HG03460 (cell line): ENCODE measurements at regions not wholly inside any gene's neighbourhood (a gene's known extent, or its start where the extent isn't known, plus 50 kb on each side); places are given as distances from the start of the nearest gene placed in this dataset.

ENCODE experiments used
- ATAC-seq: cut with Tn5 transposase; IDR thresholded peaks from one replicate; pipeline ENCODE4 v1.9.1; 2021; ENCODE audit not compliant: unreplicated experiment

DNA sequence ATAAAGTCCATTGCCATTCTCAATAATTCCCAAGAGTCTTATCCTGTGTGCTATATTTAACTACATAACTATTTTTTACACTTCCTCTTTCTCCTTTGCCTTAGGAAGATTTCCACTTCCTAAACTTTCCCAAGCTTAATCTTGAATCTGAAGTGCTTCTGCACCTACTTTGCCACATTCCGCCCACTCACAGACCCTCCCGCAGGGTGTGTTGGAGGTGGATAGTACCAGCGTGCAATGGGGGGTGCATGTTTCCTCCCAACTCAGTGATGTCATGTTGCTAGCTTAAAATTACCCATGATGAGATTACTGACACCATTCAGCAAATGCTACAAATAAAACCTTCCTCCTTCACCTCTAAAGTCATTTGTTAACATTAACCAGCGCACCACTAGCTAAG, 460.2 kb downstream of the NR2F1-AS1 start:
- ATAC-seq, result no peak

DNA sequence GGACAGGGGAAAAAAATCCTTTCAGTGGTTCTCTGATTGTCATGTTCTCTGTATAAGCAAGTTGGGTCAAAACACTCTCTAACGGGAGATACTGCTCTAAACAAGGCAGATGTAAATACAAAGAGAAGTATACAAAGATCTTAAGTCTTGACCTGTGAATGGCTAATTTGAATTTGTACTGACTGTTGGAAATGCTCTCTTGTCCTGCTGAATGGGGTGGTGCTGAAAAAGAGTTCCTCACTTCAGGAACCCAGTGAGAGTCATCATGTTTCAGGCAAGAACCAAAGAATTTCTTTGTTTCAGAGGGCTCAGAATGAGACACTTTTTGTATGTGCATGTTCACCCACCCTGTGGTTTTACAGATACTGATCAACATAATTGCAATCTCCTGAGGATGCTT, 461.0 kb downstream of the NR2F1-AS1 start:
- no peak for ATAC-seq

- ATAC-seq, result no peak
Observed at GRCh38 chr5:93117751-93118531, 463.1 kb downstream of the NR2F1-AS1 start.

- ATAC-seq, result no peak
Observed at GRCh38 chr5:93107805-93108520, 473.1 kb downstream of the NR2F1-AS1 start.

- no peak for ATAC-seq
Observed at GRCh38 chr5:93107141-93107540, 473.9 kb downstream of the NR2F1-AS1 start.

GRCh38 chr5:93101661-93102060, 479.4 kb downstream of the NR2F1-AS1 start:
- no peak for ATAC-seq

DNA sequence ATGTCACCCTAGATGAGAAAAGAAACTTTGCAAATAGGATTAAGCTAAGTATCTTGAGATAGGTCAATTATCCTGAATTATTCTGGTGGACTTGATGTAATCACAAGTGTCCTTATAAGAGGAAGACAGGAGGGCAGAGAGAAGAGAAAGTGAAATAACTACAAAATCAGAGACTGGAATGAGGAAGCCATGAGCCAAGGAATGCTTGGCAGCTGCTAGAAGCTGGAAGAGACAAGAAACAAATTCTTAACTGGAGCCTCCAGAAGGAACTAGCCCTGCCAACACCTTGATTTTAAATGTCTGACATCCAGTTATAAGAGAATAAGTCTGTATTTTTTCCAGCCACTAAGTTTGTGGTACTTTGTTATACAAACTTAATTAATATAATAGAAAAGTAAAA, 480.0 kb downstream of the NR2F1-AS1 start:
- ATAC-seq, result no peak

DNA sequence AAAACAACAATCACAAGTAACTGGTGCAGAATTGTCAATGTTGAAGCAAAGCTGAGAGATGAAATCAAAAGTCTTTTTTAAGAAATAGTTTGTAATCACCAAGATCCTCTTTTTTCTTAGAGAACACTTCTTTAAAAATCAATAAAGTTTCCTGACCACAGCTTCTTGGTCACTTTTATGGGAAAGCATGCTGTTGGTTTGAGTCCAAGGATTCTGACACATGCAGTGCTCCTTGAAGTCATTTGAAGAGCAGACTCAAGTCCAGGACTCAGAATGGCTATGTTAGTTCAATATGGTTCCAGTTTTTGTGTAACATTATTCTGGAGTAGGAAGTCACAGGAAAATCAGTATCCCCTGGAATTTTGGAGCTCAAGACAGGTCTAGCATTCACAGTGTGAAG, 480.6 kb downstream of the NR2F1-AS1 start:
- no peak for ATAC-seq

DNA sequence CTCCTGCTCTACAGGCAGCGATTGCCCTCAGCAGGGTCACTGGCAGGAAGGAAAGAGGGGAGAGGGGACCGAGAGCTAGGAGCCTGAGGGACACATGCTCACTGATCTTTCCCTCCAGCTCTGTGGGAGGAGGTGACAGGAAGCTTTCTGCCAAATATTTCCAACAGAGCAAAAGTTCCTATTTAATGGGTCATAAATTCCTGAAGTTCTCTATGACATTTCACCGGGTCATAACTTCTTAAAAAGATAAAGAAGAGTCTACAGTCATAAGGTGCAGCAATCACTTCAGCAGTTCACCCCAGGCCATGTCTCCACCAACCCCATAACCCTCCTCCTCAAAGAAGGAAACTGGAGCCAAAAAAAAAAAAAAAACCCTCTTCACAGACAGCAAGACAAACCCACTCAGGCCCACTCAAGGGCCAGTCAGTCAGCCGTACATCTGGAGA, 481.1 kb downstream of the NR2F1-AS1 start:
- no peak for ATAC-seq

GRCh38 chr5:93096561-93096960, 484.5 kb downstream of the NR2F1-AS1 start:
- no peak for ATAC-seq

DNA sequence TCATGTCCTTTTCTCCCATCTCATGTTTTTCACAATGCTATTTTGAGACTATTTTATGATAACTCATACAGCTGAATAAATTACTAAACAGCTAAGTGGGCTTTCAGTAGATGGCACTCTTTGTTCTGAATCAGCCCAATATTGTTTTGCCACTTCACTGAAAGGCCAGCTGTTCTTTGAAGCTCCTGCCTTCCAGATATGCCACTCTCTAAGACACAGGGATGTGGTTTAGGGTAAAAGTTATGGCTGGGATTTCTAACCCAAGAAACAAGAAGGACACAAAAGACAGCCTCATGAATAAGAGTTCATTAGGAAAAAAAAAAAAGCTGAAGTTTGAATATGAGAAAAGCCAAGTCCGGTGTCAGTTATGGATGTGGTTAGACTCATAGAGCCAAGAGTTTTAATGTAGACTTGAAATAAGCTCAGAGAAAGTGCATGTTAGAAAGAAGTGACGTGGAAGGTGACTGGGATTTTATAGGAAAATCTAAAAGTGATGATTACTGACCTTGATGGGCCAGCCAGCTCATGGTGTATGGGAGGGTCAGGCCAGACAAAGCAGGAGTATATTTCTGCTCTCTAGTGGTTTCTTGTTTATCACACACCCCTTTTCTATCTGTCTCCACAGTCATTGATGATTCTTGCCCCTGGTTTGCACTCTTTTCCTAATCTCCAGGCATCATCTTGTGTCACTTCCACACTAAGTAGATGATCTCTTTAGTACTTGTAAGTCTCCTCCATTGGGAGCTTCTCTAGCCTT, 488.5 kb downstream of the NR2F1-AS1 start:
- ATAC-seq, result no peak

DNA sequence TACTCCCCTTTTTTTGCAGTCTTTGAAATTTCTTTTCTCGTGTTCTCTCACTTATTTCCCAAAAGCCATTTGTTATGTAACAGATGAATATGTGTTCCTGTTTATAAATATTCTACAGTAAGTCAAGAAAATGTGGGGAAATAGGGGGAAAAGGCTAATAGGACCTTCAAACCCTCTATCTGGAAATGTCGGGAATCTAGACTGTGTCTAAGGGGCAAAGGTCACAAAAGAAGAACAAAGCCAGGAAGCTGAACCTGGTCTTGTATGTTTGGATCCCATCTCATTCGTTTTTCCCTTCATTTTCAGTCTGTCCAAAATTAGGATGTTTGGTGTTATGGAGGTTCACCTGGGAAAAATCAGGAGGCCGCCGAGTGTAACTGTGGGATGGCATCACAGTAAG, 490.3 kb downstream of the NR2F1-AS1 start:
- ATAC-seq, result no peak

- ATAC-seq, result no peak
Observed at GRCh38 chr5:93088592-93089389, 492.2 kb downstream of the NR2F1-AS1 start.

- no peak for ATAC-seq
Observed at GRCh38 chr5:93087326-93087725, 493.7 kb downstream of the NR2F1-AS1 start.

GRCh38 chr5:93082981-93083380, 498.0 kb downstream of the NR2F1-AS1 start:
- no peak for ATAC-seq

- ATAC-seq, result no peak
Observed at GRCh38 chr5:93079046-93079445, 502.0 kb downstream of the NR2F1-AS1 start.

- peak; percentile 57 for ATAC-seq
Observed at GRCh38 chr5:93078082-93079038, 502.7 kb downstream of the NR2F1-AS1 start.

DNA sequence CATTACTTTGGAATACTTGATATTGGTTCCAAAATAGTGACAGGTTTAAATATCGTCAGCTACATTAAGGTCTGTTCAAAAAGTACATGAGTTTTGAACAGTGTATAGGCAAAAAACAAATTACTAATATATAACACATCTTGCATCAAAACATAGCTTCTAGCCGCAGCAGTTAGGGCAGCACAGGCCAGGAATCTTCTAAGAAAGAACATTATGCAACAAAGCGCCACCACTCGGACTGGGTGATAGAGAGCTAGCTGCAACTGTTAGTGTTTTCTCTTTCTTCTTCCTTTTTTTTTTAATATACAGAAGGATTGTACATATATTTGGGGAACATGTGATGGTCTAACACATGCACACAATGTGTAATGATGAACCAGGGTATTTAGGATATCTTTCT, 504.5 kb downstream of the NR2F1-AS1 start:
- ATAC-seq, result no peak

GRCh38 chr5:93076096-93076495, 504.9 kb downstream of the NR2F1-AS1 start:
- no peak for ATAC-seq

- ATAC-seq, result no peak
Observed at GRCh38 chr5:93073547-93073946, 507.5 kb downstream of the NR2F1-AS1 start.
